K562 (cell line): ENCODE measurements at regions not wholly inside any gene's neighbourhood (a gene's known extent, or its start where the extent isn't known, plus 50 kb on each side); places are given as distances from the start of the nearest gene placed in this dataset.

Source experiments
- ATAC-seq: fragments of 200-7000 bp; cut with Tn5 transposase; 3 replicates; pipeline ENCODE4 v1.9.1; 2020; ENCODE audit warnings: moderate library complexity
- BruUV-seq: library from RNA; stranded (reverse); fragments of 400-500 nt; replicated peaks from 2 replicates; lab custom pipeline; 2021; lab: Mats Ljungman, UMichigan
- CTCF ChIA-PET: fragments of 300-600 bp; formaldehyde crosslinking; extraction: SDS; loops from one replicate; lab custom pipeline; 2021; ENCODE audit warnings: low intra/inter-chr PET ratio; lab: Yijun Ruan, JAX
- POLR2A ChIA-PET: fragments of 300-600, 350-650 bp; sonication (Branson Sonifier 250); formaldehyde crosslinking; extraction: SDS; loops from one replicate; lab custom pipeline; 2021; ENCODE audit warnings: antibody characterized with exemption, inconsistent platforms; lab: Yijun Ruan, JAX
- DNase-seq, 4 experiments: peaks; one replicate each; pipeline versions ENCODE4 v3.0.0 to v3.0.0-alpha.2; 2011 to 2018; ENCODE audit warnings: low spot score in 3 of 4, mixed read lengths in 3 of 4; ENCODE audit errors: extremely low read depth in 1 of 4
- FAIRE-seq: peaks from 2 replicates; lab custom pipeline; 2011; peaks lifted over from hg19 to GRCh38; lab: Jason Lieb, UNC
- H2AFZ ChIP-seq: 2 replicates; pipeline ENCODE4 v1.6.0; 2011; ENCODE audit warnings: low read depth, low read length, control low read depth, inconsistent platforms
- H3K27ac ChIP-seq: fragments of 200-600 bp; 3 replicates; pipeline ENCODE4 v1.8.0; 2011; ENCODE audit warnings: low read depth, mild to moderate bottlenecking, control low read depth, inconsistent platforms, low read length, moderate library complexity, mixed read lengths; ENCODE audit errors: extremely low read depth
- H3K27me3 ChIP-seq, 2 experiments: fragments of 300-600 bp in 1 of 2; 2 replicates in 1 of 2; 3 replicates in 1 of 2; pipeline versions ENCODE4 v1.6.0 to v1.8.0; 2011; ENCODE audit warnings: inconsistent platforms in 2 of 2, low read length in 2 of 2, mild to moderate bottlenecking in 1 of 2, mixed read lengths in 1 of 2, moderate library complexity in 1 of 2; ENCODE audit not compliant: control insufficient read depth in 2 of 2, insufficient read depth in 2 of 2
- H3K36me3 ChIP-seq: fragments of 300-600 bp; 3 replicates; pipeline ENCODE4 v1.8.0; 2011; ENCODE audit warnings: mild to moderate bottlenecking, low read length, inconsistent platforms; ENCODE audit not compliant: control insufficient read depth, insufficient read depth
- H3K4me1 ChIP-seq, 2 experiments: fragments of 200-600 bp in 1 of 2; replicated peaks in 1 of 2; 2 replicates in 1 of 2; 3 replicates in 1 of 2; pipeline versions ENCODE4 v1.5.1 to v1.8.0; 2011; ENCODE audit warnings: inconsistent platforms in 2 of 2, low read length in 2 of 2, mild to moderate bottlenecking in 1 of 2, mixed read lengths in 1 of 2, moderate library complexity in 1 of 2; ENCODE audit not compliant: control insufficient read depth in 2 of 2, insufficient read depth in 2 of 2
- H3K4me2 ChIP-seq: 2 replicates; pipeline ENCODE4 v1.6.1; 2011; ENCODE audit warnings: low read length, control low read depth, inconsistent platforms, mixed read lengths; ENCODE audit not compliant: insufficient read depth
- H3K4me3 ChIP-seq: fragments of 200-600 bp; sonication (generic), shearing (Covaris generic); 2 replicates; pipeline ENCODE4 v1.5.1; 2016; ENCODE audit warnings: control low read depth, inconsistent platforms
- H3K79me2 ChIP-seq: fragments of 200-600 bp; 3 replicates; pipeline ENCODE4 v1.8.0; 2011; ENCODE audit warnings: low read length, inconsistent platforms; ENCODE audit not compliant: control insufficient read depth, insufficient read depth
- H3K9ac ChIP-seq, 2 experiments: 2 replicates each; pipeline versions ENCODE4 v1.6.0 to v1.6.1; 2011; ENCODE audit warnings: low read depth in 2 of 2, low read length in 2 of 2, control low read depth in 1 of 2, inconsistent platforms in 1 of 2, mild to moderate bottlenecking in 1 of 2, mixed read lengths in 1 of 2; ENCODE audit not compliant: insufficient read depth in 1 of 2
- H3K9me1 ChIP-seq: one replicate; pipeline ENCODE4 v1.6.0; 2011; ENCODE audit warnings: inconsistent platforms, mild to moderate bottlenecking, low read length, moderate library complexity; ENCODE audit not compliant: control insufficient read depth, insufficient read depth
- H3K9me3 ChIP-seq: replicated peaks from 2 replicates; pipeline ENCODE4 v1.5.1; 2011; ENCODE audit warnings: low read depth, low read length, inconsistent platforms; ENCODE audit not compliant: control insufficient read depth, insufficient read depth
- H4K20me1 ChIP-seq: replicated peaks from 2 replicates; pipeline ENCODE4 v1.6.1; 2011; ENCODE audit warnings: low read length, inconsistent platforms, mixed read lengths; ENCODE audit not compliant: control insufficient read depth, insufficient read depth
- ARID4B ChIP-seq: sonication (generic); formaldehyde crosslinking; IDR thresholded peaks from 2 replicates; pipeline ENCODE4 v1.8.0; 2022; ENCODE audit warnings: mild to moderate bottlenecking, missing genetic modification reagents
- CBX8 ChIP-seq: fragments of 200-600 bp; sonication (generic); IDR thresholded peaks from 2 replicates; pipeline ENCODE4 v1.6.1; 2012; ENCODE audit warnings: borderline replicate concordance, mixed run types, low read depth, mild to moderate bottlenecking, moderate library complexity, mixed read lengths, low read length, control low read depth, inconsistent platforms; ENCODE audit not compliant: poor library complexity, severe bottlenecking; ENCODE audit errors: extremely low read depth
- DACH1 ChIP-seq: fragments of 450-650 bp; IDR thresholded peaks from 2 replicates; pipeline ENCODE4 v1.6.1; 2018; ENCODE audit not compliant: partially characterized antibody
- ETV5 ChIP-seq: sonication (generic); formaldehyde crosslinking; IDR thresholded peaks from 2 replicates; pipeline ENCODE4 v1.4.0; 2020; ENCODE audit warnings: low read depth, mild to moderate bottlenecking, missing genetic modification reagents
- EWSR1 ChIP-seq: fragments of 450-650 bp; IDR thresholded peaks from 2 replicates; pipeline ENCODE4 v1.6.1; 2018; ENCODE audit warnings: borderline replicate concordance, mild to moderate bottlenecking, low read depth, moderate library complexity; ENCODE audit not compliant: partially characterized antibody
- JUNB ChIP-seq: fragments of 450-650 bp; formaldehyde crosslinking; conservative IDR thresholded peaks from 2 replicates; pipeline ENCODE4 v1.4.0; 2020; ENCODE audit warnings: mild to moderate bottlenecking
- NCOA4 ChIP-seq: fragments of 450-650 bp; IDR thresholded peaks from 2 replicates; pipeline ENCODE4 v1.6.1; 2018; ENCODE audit warnings: mild to moderate bottlenecking; ENCODE audit not compliant: partially characterized antibody
- SLC30A9 ChIP-seq: fragments of 250-450 bp; sonication (Bioruptor Pico); IDR thresholded peaks from 2 replicates; pipeline ENCODE4 v1.8.0; 2022; ENCODE audit warnings: mild to moderate bottlenecking, moderate library complexity
- ZNF274 ChIP-seq: IDR thresholded peaks from 2 replicates; pipeline ENCODE4 v1.6.1; 2011; ENCODE audit warnings: low read depth, mild to moderate bottlenecking, low read length, moderate library complexity, borderline replicate concordance
- ZNF384 ChIP-seq: IDR thresholded peaks from 2 replicates; pipeline ENCODE4 v1.6.1; 2012; ENCODE audit warnings: low read depth, low read length, improper control_type of control experiment
- ZSCAN29 ChIP-seq: fragments of 450-650 bp; IDR thresholded peaks from 2 replicates; pipeline ENCODE4 v1.6.1; 2017
- WGBS: fragments of 100-300 bp; shearing (Covaris generic); methylation state at CpG from one replicate; pipeline ENCODE4 v1.1.6; 2016; ENCODE audit warnings: low coverage, mixed read lengths; ENCODE audit not compliant: insufficient coverage; ENCODE audit errors: missing lambda C conversion rate; 5-methylcytosine and 5-hydroxymethylcytosine counted together
- in situ Hi-C: fragments of 300-500 bp; cut with MboI; formaldehyde crosslinking; loops from 4 replicates; pipeline ENCODE4 v1.15.0; 2018; ENCODE audit warnings: inconsistent platforms, mixed read lengths
- intact Hi-C: fragments of 100-400 bp; cut with micrococcal nuclease; formaldehyde crosslinking; loops from 2 replicates; pipeline ENCODE4 v1.14.2; 2022
- TF ChIP-seq, protein P1 (sequence below): fragments of 250-450 bp; sonication (Bioruptor Pico); IDR thresholded peaks from 2 replicates; pipeline ENCODE4 v1.8.0; 2022; ENCODE audit warnings: inconsistent platforms, mild to moderate bottlenecking, moderate library complexity, borderline replicate concordance
- TF ChIP-seq, protein P2 (sequence below): sonication (generic); formaldehyde crosslinking; IDR thresholded peaks from 2 replicates; pipeline ENCODE4 v1.8.0; 2022; ENCODE audit warnings: mild to moderate bottlenecking, missing genetic modification reagents

- H2AFZ ChIP-seq: no peak overlapping the region
- TF ChIP-seq DACH1 (no peak), CBX8 (no peak), SLC30A9 (CRISPR knock-in tag) (no peak), EWSR1 (no peak), ZSCAN29 (no peak), ARID4B (CRISPR knock-in tag) (no peak), ETV5 (CRISPR knock-in tag) (no peak), JUNB (no peak), ZNF274 (no peak), NCOA4 (no peak), ZNF384 (no peak)
- TF ChIP-seq, protein P1, sequence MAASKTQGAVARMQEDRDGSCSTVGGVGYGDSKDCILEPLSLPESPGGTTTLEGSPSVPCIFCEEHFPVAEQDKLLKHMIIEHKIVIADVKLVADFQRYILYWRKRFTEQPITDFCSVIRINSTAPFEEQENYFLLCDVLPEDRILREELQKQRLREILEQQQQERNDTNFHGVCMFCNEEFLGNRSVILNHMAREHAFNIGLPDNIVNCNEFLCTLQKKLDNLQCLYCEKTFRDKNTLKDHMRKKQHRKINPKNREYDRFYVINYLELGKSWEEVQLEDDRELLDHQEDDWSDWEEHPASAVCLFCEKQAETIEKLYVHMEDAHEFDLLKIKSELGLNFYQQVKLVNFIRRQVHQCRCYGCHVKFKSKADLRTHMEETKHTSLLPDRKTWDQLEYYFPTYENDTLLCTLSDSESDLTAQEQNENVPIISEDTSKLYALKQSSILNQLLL (CRISPR knock-in tag): no peak
- TF ChIP-seq, protein P2, sequence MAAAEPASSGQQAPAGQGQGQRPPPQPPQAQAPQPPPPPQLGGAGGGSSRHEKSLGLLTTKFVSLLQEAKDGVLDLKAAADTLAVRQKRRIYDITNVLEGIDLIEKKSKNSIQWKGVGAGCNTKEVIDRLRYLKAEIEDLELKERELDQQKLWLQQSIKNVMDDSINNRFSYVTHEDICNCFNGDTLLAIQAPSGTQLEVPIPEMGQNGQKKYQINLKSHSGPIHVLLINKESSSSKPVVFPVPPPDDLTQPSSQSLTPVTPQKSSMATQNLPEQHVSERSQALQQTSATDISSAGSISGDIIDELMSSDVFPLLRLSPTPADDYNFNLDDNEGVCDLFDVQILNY: no peak
- no peaks in the 10 kb centered on the region for H3K9me3 ChIP-seq
- ATAC-seq: no peak; the same call in 2 of the 3 replicates
- no peak for DNase-seq
- H3K4me2 ChIP-seq: no peak overlapping the region
- no peaks in the 10 kb centered on the region for H3K9me1 ChIP-seq
- CTCF ChIA-PET: no interaction called here
- 0% methylated on average over 1 of the region's 1 CpG for WGBS
- H3K4me1 ChIP-seq: no peaks in the 10 kb centered on the region
- no peak overlapping the region for H3K4me3 ChIP-seq
- H3K79me2 ChIP-seq: no peaks in the 10 kb centered on the region
- H3K36me3 ChIP-seq: no peaks in the 10 kb centered on the region
- H3K27me3 ChIP-seq: no peaks in the 10 kb centered on the region
- in situ Hi-C loops (no loop called here), intact Hi-C loops (no loop called here)
- FAIRE-seq: no peak
- H4K20me1 ChIP-seq: no peaks in the 10 kb centered on the region
- BruUV-seq: no TSS peak
- H3K27ac ChIP-seq: no peak overlapping the region
- H3K9ac ChIP-seq: no peak overlapping the region
- POLR2A ChIA-PET: no interaction called here
These were observed 87.3 kb downstream of the EVX1 start for GRCh38 chr7:27329909-27330308.
